Lower leg skin (tissue), 3 donors: ENCODE measurements at regions not wholly inside any gene's neighbourhood (a gene's known extent, or its start where the extent isn't known, plus 50 kb on each side); places are given as distances from the start of the nearest gene placed in this dataset.

Experiments used
- CTCF ChIP-seq, 3 donors: fragments of 450-650 bp; IDR thresholded peaks; one replicate each; pipeline ENCODE4 v1.5.1; 2016; ENCODE audit warnings: antibody characterized with exemption in 3 of 3, mild to moderate bottlenecking in 3 of 3, moderate library complexity in 2 of 3
- POLR2A ChIP-seq, 2 donors: fragments of 450-650 bp; IDR thresholded peaks; one replicate each; pipeline ENCODE4 v1.6.1; 2016 to 2017; ENCODE audit warnings: antibody characterized with exemption in 2 of 2, mild to moderate bottlenecking in 1 of 2, moderate library complexity in 1 of 2

GRCh38 chr17:33463887-33464286 lies 170.8 kb upstream of the ASIC2 start:
- TF ChIP-seq CTCF (IDR thresholded peaks at IDR 0.05) = no peak
- TF ChIP-seq POLR2A (IDR thresholded peaks at IDR 0.05) = no peak
